ENCODE measurements at regions not wholly inside any gene's neighbourhood (a gene's known extent, or its start where the extent isn't known, plus 50 kb on each side); places are given as distances from the start of the nearest gene placed in this dataset.
"Not testable (repeated sequence)": the region's sequence is repeated elsewhere in the genome, so short reads cannot be mapped to it uniquely, and the experiment has no call there.

DNA sequence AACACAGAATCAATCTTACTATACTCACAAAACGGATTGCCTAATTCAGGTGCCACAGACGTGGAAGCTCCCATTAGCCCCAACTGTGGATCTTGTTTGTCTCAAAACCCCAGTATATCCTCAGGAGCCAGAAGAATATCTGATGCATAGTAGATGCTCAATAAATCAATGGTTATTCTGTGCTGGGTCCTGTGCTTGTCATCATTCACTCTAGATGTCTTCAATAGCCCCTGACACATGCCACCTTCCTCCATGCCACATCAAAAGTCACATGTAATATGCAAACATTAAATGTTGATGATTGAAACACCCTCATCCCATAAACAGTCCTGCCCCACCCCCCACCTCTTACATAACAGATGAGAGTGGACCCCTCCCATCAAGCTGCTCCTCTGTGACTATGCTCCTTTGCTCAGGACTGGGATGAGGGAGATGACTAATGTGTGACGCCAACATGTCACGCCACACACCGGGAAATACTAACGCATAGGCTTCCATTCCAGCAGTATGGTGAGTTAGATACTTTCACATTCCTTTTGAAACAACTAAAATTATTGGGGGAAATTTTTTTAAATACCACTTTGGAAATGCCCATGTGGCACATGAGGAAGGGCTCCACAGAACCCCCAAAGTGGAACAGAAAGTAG, 267.6 kb upstream of the SDK2 start:
- Histone ChIP-seq H3K27ac (ENCODE audit: low read depth in 1 of 2, low read length in 1 of 2) (no peak overlapping the region), H3K27me3 (ENCODE audit: control insufficient read depth in 2 of 2, insufficient read depth in 1 of 2, low read length in 1 of 2) (peaks cover 0 to 20% of the 10 kb centered on the region in 2 donors), H3K4me1 (ENCODE audit: control insufficient read depth in 2 of 2, insufficient read depth in 2 of 2, low read length in 2 of 2) (peaks cover 2% of the 10 kb centered on the region in 2 donors), H3K36me3 (ENCODE audit: control insufficient read depth in 2 of 2, insufficient read depth in 2 of 2, low read length in 1 of 2) (no peaks in the 10 kb centered on the region), H3K9me3 (ENCODE audit: control insufficient read depth in 2 of 2, insufficient read depth in 1 of 2, low read length in 1 of 2) (peaks cover 0 to 1% of the 10 kb centered on the region in 2 donors), H3K4me3 (ENCODE audit: low read length in 2 of 2) (no peak overlapping the region)
- no peak for DNase-seq (ENCODE audit: low read depth in 6 of 9, low spot score in 9 of 9)
- WGBS, result 95% methylated on average over 6 of the region's 6 CpGs

DNA sequence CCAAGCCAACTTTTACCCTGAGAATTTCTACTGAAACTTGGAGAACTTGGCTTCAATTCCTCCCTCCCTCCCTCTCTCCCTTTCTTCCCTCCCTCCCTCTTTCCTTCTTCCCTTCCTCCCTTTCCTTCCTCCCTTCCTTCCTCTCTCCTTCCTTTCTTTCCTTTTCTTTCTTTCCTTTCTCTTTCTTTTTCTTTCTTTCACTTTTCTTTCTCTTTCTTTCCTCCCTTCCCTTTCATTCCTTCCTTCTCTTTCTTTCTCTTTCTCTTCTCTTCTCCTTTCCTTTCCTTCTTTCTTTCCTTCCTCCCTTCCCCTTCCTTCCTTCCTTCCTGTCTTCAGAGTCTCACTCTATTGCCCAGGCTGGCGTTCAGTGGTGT, 268.1 kb upstream of the SDK2 start:
- peaks cover 0 to 2% of the 10 kb centered on the region in 2 donors for H3K4me1 ChIP-seq (ENCODE audit: control insufficient read depth in 2 of 2, insufficient read depth in 2 of 2, low read length in 2 of 2)
- H3K27me3 ChIP-seq (ENCODE audit: control insufficient read depth in 2 of 2, insufficient read depth in 1 of 2, low read length in 1 of 2), result peaks cover 0 to 16% of the 10 kb centered on the region in 2 donors
- H3K36me3 ChIP-seq (ENCODE audit: control insufficient read depth in 2 of 2, insufficient read depth in 2 of 2, low read length in 1 of 2), result no peaks in the 10 kb centered on the region
- peaks cover 0 to 1% of the 10 kb centered on the region in 2 donors for H3K9me3 ChIP-seq (ENCODE audit: control insufficient read depth in 2 of 2, insufficient read depth in 1 of 2, low read length in 1 of 2)
- no peak for DNase-seq (ENCODE audit: low read depth in 6 of 9, low spot score in 9 of 9)
- WGBS, result 98% methylated on average over 1 of the region's 1 CpG
- H3K4me3 ChIP-seq (ENCODE audit: low read length in 2 of 2), result no peak overlapping the region
- H3K27ac ChIP-seq (ENCODE audit: low read depth in 1 of 2, low read length in 1 of 2), result no peak overlapping the region

DNA sequence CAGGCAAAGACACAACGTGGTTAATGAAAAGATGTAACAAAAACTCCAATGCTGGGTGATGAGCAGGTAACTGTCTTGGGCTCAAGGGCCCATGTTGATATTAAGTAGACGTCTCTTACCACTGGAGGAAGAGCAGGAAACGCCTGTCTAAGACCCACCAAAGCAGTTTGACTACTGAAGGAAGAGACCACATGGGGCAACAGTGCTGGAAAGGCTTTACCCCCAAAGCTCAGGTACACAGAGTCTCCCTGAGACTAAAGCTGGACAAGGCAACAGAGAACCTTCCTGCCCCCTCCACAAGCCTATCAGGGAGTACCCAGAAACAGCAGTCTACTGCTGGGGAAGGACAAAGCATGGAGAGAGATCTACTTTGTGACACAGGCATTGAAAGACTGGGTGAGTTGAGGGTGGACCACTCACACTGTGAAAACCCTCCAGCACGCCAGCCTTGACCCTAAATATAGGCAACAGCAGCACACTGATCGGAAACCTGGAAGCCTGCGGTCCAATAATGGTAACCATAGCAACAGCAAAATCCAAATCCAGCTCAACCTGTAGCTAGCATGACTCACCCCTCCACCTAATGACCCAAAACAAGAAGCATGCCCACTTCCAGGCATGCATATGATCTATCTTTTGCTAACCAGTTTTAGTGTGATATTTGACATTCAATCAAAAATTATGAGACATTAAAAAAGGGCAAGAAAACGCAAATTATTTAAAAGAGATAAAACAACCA, 270.5 kb upstream of the SDK2 start:
- H3K9me3 ChIP-seq (ENCODE audit: control insufficient read depth in 2 of 2, insufficient read depth in 1 of 2, low read length in 1 of 2), result peaks cover 0 to 1% of the 10 kb centered on the region in 2 donors
- WGBS, result 78% methylated on average over 7 of the region's 7 CpGs
- H3K27ac ChIP-seq (ENCODE audit: low read depth in 1 of 2, low read length in 1 of 2), result no peak overlapping the region
- peaks cover 0 to 3% of the 10 kb centered on the region in 2 donors for H3K27me3 ChIP-seq (ENCODE audit: control insufficient read depth in 2 of 2, insufficient read depth in 1 of 2, low read length in 1 of 2)
- no peak overlapping the region for H3K4me3 ChIP-seq (ENCODE audit: low read length in 2 of 2)
- DNase-seq (ENCODE audit: low read depth in 6 of 9, low spot score in 9 of 9), result no peak
- H3K4me1 ChIP-seq (ENCODE audit: control insufficient read depth in 2 of 2, insufficient read depth in 2 of 2, low read length in 2 of 2), result peaks cover 0 to 2% of the 10 kb centered on the region in 2 donors
- no peaks in the 10 kb centered on the region for H3K36me3 ChIP-seq (ENCODE audit: control insufficient read depth in 2 of 2, insufficient read depth in 2 of 2, low read length in 1 of 2)

DNA sequence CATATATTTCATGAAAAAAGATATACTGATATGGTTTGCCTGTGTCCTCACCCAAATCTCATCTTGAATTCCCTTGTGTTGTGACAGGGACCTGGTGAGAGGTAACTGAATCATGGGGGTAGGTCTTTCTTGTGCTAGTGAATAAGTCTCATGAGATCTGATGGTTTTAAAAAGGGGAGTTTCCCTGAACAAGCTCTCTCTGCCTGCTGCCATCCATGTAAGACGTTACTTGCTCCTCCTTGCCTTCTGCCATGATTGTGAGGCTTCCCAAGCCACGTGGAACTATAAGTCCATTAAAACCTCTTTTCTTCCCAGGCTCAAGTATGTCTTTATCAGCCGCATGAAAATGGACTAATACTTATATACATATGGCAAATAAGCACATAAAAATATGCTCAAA, 274.8 kb upstream of the SDK2 start:
- not testable (repeated sequence) for H3K27ac ChIP-seq (ENCODE audit: low read depth in 1 of 2, low read length in 1 of 2); H3K4me3 ChIP-seq (ENCODE audit: low read length in 2 of 2); H3K9me3 ChIP-seq (ENCODE audit: control insufficient read depth in 2 of 2, insufficient read depth in 1 of 2, low read length in 1 of 2); DNase-seq (ENCODE audit: low read depth in 6 of 9, low spot score in 9 of 9); H3K36me3 ChIP-seq (ENCODE audit: control insufficient read depth in 2 of 2, insufficient read depth in 2 of 2, low read length in 1 of 2); H3K4me1 ChIP-seq (ENCODE audit: control insufficient read depth in 2 of 2, insufficient read depth in 2 of 2, low read length in 2 of 2); H3K27me3 ChIP-seq (ENCODE audit: control insufficient read depth in 2 of 2, insufficient read depth in 1 of 2, low read length in 1 of 2)
- 90% methylated on average over 3 of the region's 3 CpGs for WGBS

DNA sequence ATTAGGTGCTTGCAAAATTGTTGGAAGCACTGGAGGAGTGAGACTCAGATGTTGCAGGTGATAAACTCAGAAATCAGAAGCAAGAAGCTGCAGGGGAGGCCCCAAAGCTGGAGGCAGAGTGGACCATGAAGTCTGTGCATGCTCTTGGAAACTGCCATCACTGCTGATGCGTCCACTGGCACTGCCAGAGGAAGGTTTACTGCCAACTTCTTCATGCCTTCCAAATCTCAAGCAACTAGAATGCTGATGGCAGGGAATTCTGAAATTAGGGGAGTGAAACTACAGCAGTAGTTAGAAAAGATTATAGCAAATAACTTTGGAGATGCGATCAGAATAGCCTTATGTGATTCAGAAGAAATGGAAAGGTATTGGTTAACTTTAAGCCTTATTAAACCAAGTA, 277.1 kb upstream of the SDK2 start:
- DNase-seq (ENCODE audit: low read depth in 6 of 9, low spot score in 9 of 9), result no peak
- Histone ChIP-seq H3K4me3 (ENCODE audit: low read length in 2 of 2) (no peak overlapping the region), H3K27ac (ENCODE audit: low read depth in 1 of 2, low read length in 1 of 2) (no peak overlapping the region), H3K9me3 (ENCODE audit: control insufficient read depth in 2 of 2, insufficient read depth in 1 of 2, low read length in 1 of 2) (peaks cover 0 to 1% of the 10 kb centered on the region in 2 donors), H3K4me1 (ENCODE audit: control insufficient read depth in 2 of 2, insufficient read depth in 2 of 2, low read length in 2 of 2) (no peaks in the 10 kb centered on the region), H3K36me3 (ENCODE audit: control insufficient read depth in 2 of 2, insufficient read depth in 2 of 2, low read length in 1 of 2) (no peaks in the 10 kb centered on the region), H3K27me3 (ENCODE audit: control insufficient read depth in 2 of 2, insufficient read depth in 1 of 2, low read length in 1 of 2) (peaks cover 0 to 4% of the 10 kb centered on the region in 2 donors)
- WGBS, result 96% methylated on average over 2 of the region's 2 CpGs

DNA sequence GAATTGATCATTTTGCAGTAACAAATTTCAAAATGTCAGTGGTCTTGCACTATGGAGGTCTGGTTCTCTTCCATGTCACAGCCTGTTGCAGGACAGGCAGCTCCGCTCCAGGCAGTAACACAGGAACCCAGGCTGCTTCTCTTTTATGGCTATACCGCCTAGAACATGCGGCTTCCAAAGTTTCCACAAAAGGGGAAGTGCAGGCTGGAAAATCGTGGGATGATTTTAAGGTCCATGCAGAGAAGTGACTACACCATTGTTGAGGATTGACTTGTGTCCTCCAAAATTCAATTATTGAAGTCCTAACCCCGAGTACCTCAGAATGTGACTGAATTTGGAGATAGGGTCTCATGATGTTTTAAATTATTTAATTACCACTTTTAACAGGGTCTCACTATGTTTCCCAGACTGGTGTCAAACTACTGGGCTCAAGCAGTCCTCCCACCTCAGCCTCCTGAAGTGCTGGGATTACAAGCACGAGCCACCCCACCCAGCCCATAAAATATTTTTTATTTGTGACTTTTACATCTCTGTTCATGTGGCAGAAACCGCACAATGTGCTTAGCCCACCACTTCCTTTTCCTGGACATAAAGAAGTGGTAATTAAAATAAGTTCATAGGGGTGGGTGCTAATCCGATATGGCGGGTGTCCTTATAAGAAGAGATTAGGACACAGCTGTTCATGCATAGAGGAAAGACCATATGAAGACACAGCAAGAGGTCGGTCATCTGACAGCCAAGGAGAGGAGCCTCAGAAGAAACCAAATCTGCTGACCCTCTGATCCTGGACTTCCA, 279.2 kb upstream of the RPL38 start:
- WGBS, result 53% methylated on average over 10 of the region's 10 CpGs
- Histone ChIP-seq H3K27me3 (ENCODE audit: control insufficient read depth in 2 of 2, insufficient read depth in 1 of 2, low read length in 1 of 2) (peaks cover 0 to 4% of the 10 kb centered on the region in 2 donors), H3K27ac (ENCODE audit: low read depth in 1 of 2, low read length in 1 of 2) (no peak overlapping the region), H3K36me3 (ENCODE audit: control insufficient read depth in 2 of 2, insufficient read depth in 2 of 2, low read length in 1 of 2) (no peaks in the 10 kb centered on the region), H3K9me3 (ENCODE audit: control insufficient read depth in 2 of 2, insufficient read depth in 1 of 2, low read length in 1 of 2) (peaks cover 0 to 1% of the 10 kb centered on the region in 2 donors), H3K4me1 (ENCODE audit: control insufficient read depth in 2 of 2, insufficient read depth in 2 of 2, low read length in 2 of 2) (no peaks in the 10 kb centered on the region), H3K4me3 (ENCODE audit: low read length in 2 of 2) (no peak overlapping the region)
- no peak for DNase-seq (ENCODE audit: low read depth in 6 of 9, low spot score in 9 of 9)

DNA sequence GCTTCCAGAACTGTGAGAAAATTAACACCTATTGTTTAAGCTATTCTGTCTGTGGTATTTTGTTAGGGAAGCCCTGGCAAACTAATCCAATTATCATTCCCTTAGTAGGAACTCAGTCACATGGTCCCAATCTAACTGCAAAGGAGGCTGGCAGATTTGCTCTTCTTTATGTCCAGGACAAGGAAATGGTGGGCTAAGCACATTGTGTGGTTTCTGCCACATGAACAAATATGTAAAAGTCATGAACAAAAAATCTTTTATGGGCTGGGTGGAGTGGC, 278.6 kb upstream of the RPL38 start:
- DNase-seq (ENCODE audit: low read depth in 6 of 9, low spot score in 9 of 9), result no peak
- Histone ChIP-seq H3K4me3 (ENCODE audit: low read length in 2 of 2) (no peak overlapping the region), H3K27ac (ENCODE audit: low read depth in 1 of 2, low read length in 1 of 2) (no peak overlapping the region)

DNA sequence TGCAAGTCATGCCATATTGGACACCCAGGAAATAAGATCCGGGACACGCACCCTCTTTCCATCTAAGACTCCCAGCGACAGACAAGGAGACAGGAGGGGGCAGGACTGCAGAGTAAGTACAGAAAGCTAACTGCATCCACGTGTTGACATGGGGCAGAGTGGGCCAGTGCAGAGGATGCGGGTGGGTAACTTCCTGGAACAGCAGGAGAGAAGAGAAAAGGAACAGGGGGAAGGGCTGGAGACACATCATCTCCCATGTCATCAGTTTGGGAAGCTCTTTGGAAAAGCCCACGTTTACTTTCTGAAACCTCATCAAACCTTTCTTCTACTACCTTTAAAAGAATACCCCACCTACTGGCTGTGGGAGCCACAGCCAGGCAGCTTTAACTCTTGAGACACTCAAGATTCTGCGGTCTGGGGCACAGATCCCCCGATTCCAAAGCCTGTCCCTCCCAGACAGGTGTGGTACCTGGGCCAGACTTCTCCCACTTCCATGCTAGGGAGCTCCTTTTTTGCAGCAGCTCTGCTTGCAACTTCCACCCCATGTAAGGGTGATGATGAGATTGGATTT, 273.5 kb upstream of the RPL38 start:
- Histone ChIP-seq H3K27me3 (ENCODE audit: control insufficient read depth in 2 of 2, insufficient read depth in 1 of 2, low read length in 1 of 2) (peaks cover 0 to 6% of the 10 kb centered on the region in 2 donors), H3K4me3 (ENCODE audit: low read length in 2 of 2) (no peak overlapping the region), H3K4me1 (ENCODE audit: control insufficient read depth in 2 of 2, insufficient read depth in 2 of 2, low read length in 2 of 2) (no peaks in the 10 kb centered on the region), H3K27ac (ENCODE audit: low read depth in 1 of 2, low read length in 1 of 2) (no peak overlapping the region), H3K9me3 (ENCODE audit: control insufficient read depth in 2 of 2, insufficient read depth in 1 of 2, low read length in 1 of 2) (no peaks in the 10 kb centered on the region), H3K36me3 (ENCODE audit: control insufficient read depth in 2 of 2, insufficient read depth in 2 of 2, low read length in 1 of 2) (no peaks in the 10 kb centered on the region)
- no peak for DNase-seq (ENCODE audit: low read depth in 6 of 9, low spot score in 9 of 9)
- 47% methylated on average over 8 of the region's 8 CpGs for WGBS

More for the DNA sequence above, 278.6 kb upstream of the RPL38 start:
- Histone ChIP-seq H3K36me3 (ENCODE audit: control insufficient read depth in 2 of 2, insufficient read depth in 2 of 2, low read length in 1 of 2) (no peaks in the 10 kb centered on the region), H3K27me3 (ENCODE audit: control insufficient read depth in 2 of 2, insufficient read depth in 1 of 2, low read length in 1 of 2) (peaks cover 0 to 6% of the 10 kb centered on the region in 2 donors), H3K4me1 (ENCODE audit: control insufficient read depth in 2 of 2, insufficient read depth in 2 of 2, low read length in 2 of 2) (no peaks in the 10 kb centered on the region), H3K9me3 (ENCODE audit: control insufficient read depth in 2 of 2, insufficient read depth in 1 of 2, low read length in 1 of 2) (peaks cover 0 to 1% of the 10 kb centered on the region in 2 donors)

DNA sequence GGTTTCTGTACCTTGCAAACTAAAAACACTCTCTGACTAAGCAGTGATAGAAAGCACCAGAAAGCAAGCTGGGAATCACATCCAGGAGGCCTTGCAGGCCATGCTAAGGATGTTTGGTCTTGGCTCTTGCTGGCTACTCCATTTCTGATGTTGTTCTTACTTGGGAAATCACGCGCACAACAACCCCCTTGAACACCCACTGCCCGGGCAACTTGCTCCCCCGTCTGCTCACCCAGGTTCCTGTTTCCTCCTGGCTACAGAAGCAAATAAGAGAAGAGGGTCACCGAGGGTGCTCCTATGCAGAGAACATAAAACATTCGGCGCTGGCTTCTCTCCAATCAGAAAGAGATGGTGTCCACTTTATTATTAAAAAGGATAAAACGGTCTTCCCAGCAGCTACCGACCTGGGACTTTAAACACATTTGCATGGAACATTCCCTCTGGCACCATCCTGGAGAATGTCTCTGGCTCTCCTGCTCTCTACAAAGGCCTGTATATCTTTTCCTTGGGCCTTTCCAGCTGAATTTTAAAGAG, 271.2 kb upstream of the RPL38 start:
- 77% methylated on average over 9 of the region's 9 CpGs for WGBS
- Histone ChIP-seq H3K36me3 (ENCODE audit: control insufficient read depth in 2 of 2, insufficient read depth in 2 of 2, low read length in 1 of 2) (no peaks in the 10 kb centered on the region), H3K4me1 (ENCODE audit: control insufficient read depth in 2 of 2, insufficient read depth in 2 of 2, low read length in 2 of 2) (no peaks in the 10 kb centered on the region), H3K4me3 (ENCODE audit: low read length in 2 of 2) (no peak overlapping the region), H3K27me3 (ENCODE audit: control insufficient read depth in 2 of 2, insufficient read depth in 1 of 2, low read length in 1 of 2) (peaks cover 0 to 6% of the 10 kb centered on the region in 2 donors), H3K9me3 (ENCODE audit: control insufficient read depth in 2 of 2, insufficient read depth in 1 of 2, low read length in 1 of 2) (peaks cover 0 to 3% of the 10 kb centered on the region in 2 donors), H3K27ac (ENCODE audit: low read depth in 1 of 2, low read length in 1 of 2) (no peak overlapping the region)
- no peak for DNase-seq (ENCODE audit: low read depth in 6 of 9, low spot score in 9 of 9)

Measured in thymus (tissue), 11 donors.